Activated CD4-positive, alpha-beta T cell treated with anti-CD3 and anti-CD28 coated beads, Interleukin-2, amount 10 ng/mL, durations not matched to agents 7 days and 5 days (primary cell): ENCODE measurements at regions not wholly inside any gene's neighbourhood (a gene's known extent, or its start where the extent isn't known, plus 50 kb on each side); places are given as distances from the start of the nearest gene placed in this dataset.
A peak's percentile ranks its signal among the peaks of the same experiment; 100 is the strongest.

Experiments
- CTCF ChIA-PET: fragments of 350-600 bp; sonication (Branson Sonifier 250); formaldehyde crosslinking; loops from one replicate; lab custom pipeline; 2021; ENCODE audit warnings: antibody characterized with exemption; lab: Charles Lee
- POLR2A ChIA-PET: fragments of 350-600 bp; sonication (Branson Sonifier 250); formaldehyde crosslinking; loops from one replicate; lab custom pipeline; 2021; ENCODE audit warnings: antibody characterized with exemption; lab: Charles Lee
- DNase-seq: peaks from one replicate; pipeline ENCODE4 v3.0.0-alpha.2; 2020
- H3K27ac Mint-ChIP-seq: one replicate; pipeline ENCODE4 v1.8.0; 2021; ENCODE audit warnings: mild to moderate bottlenecking, moderate library complexity, mixed read lengths
- H3K27me3 Mint-ChIP-seq: one replicate; pipeline ENCODE4 v1.8.0; 2021; ENCODE audit warnings: mixed read lengths
- H3K36me3 Mint-ChIP-seq: one replicate; pipeline ENCODE4 v1.8.0; 2021; ENCODE audit warnings: low read depth, mixed read lengths
- H3K4me1 Mint-ChIP-seq: one replicate; pipeline ENCODE4 v1.8.0; 2021; ENCODE audit warnings: mixed read lengths
- H3K4me3 Mint-ChIP-seq: one replicate; pipeline ENCODE4 v1.8.0; 2021; ENCODE audit warnings: mild to moderate bottlenecking, moderate library complexity, mixed read lengths
- H3K9me3 Mint-ChIP-seq: one replicate; pipeline ENCODE4 v1.8.0; 2021; ENCODE audit warnings: mixed read lengths

DNA sequence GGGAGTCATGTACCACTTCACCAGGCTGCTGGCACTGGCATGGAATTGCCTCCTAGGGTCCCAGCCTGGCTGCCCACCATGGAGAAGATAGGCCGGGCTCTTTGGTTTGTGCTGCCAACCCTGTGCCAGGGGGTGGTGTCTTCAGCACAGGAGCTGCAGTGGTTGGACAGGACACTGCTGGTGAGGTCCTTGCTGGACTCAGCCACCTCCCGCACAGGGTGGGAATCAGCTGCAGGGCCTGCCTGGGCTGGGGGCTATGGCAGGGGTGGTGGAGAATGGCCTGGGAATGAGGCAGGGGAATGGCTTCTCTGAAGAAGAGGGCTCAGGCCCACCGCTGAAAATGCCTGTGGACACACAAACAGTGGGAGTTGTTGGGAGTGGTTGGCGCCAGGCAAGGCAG, 70.6 kb upstream of the CAPRIN2 start:
- Mint-ChIP-seq H3K4me3 (no peak overlapping the region), H3K27ac (no peak overlapping the region), H3K9me3 (no peaks in the 10 kb centered on the region), H3K27me3 (peaks cover 30% of the 10 kb centered on the region), H3K36me3 (no peaks in the 10 kb centered on the region), H3K4me1 (peaks cover 17% of the 10 kb centered on the region)
- POLR2A ChIA-PET, result no interaction called here
- no peak for DNase-seq
- CTCF ChIA-PET, result interaction anchor here (1.5 kb wide), 1 partner anchor 23 kb away, joined by 4 read pairs; no protein-coding TSS in a partner anchor

DNA sequence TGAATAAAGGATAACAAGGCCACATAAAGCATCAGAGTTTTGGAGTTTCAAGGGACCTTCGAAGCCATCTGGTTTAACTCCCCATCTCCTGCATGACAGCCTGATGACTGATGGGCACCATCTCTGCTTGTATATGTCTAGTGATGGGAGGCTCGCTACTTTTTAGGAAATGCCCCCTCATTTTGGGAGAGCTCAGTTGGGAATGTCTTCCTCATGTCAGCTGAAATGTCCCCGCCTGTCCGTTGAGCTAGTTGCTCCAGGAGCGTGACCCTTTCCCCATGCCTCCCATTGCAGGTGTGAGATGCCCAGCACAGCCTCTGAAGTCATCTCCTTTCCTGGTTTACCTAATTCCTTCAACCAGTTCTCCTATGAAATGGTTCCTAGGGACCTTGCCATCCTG, 69.6 kb upstream of the CAPRIN2 start:
- Mint-ChIP-seq H3K9me3 (no peaks in the 10 kb centered on the region), H3K4me3 (no peak overlapping the region), H3K27ac (no peak overlapping the region), H3K27me3 (peaks cover 39% of the 10 kb centered on the region), H3K36me3 (no peaks in the 10 kb centered on the region), H3K4me1 (peaks cover 17% of the 10 kb centered on the region)
- no peak for DNase-seq
- ChIA-PET POLR2A (no interaction called here), CTCF (interaction anchor here (1.5 kb wide), 1 partner anchor 22 kb away, joined by 4 read pairs; no protein-coding TSS in a partner anchor)

DNA sequence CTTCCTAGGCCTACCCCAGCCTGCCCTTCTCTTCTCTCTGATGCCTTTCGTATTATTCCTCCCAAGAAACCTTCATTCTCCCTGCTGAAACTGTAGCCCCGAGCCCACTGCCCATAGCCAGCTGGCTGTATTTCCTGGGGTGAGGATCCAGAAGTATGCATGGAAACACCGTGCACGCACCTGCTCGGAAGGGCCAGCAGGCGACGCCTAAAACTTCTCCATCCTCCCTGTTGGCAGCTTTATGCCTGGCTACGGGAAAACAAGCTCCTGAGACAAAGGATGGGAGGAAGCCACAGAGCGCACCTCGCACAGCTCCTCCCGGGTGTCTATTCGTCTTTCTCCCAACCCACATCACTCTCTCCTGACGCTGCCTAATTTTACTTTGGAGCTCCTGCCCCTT, 69.0 kb upstream of the CAPRIN2 start:
- DNase-seq, result no peak
- ChIA-PET CTCF (interaction anchor here (1.5 kb wide), 1 partner anchor 21 kb away, joined by 4 read pairs; no protein-coding TSS in a partner anchor), POLR2A (no interaction called here)
- Mint-ChIP-seq H3K27me3 (peaks cover 44% of the 10 kb centered on the region), H3K36me3 (no peaks in the 10 kb centered on the region), H3K9me3 (no peaks in the 10 kb centered on the region), H3K4me1 (peaks cover 17% of the 10 kb centered on the region), H3K27ac (no peak overlapping the region), H3K4me3 (no peak overlapping the region)

DNA sequence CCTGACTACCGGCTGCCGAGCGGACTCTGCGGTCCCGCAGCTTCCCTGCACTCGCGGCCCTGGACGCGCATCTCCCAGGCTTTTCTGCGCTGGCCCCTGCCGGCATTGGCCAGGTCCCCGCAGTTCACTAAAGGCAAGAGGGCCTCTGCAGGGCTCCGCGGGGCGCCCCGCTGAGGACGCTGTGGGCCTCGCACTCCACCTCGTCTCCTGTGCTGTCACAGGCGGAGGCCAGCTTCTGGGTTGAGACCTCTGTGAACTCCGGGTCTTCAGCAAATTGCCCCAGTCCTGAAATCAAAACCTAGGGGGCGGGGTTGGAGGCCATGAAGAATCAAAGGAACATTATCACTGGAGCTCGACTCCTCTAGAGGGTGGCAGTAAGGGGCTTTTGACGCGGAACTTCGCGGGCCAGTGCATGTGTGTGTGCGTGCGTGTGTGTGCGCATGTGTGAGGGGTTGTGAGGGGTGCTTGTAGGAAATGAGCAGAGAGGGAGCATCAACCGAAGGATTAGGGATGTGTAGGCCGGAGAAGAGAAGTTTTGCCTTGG, 68.5 kb upstream of the CAPRIN2 start:
- peak overlapping the region; percentile 69 for H3K4me3 Mint-ChIP-seq
- no peaks in the 10 kb centered on the region for H3K36me3 Mint-ChIP-seq
- no peaks in the 10 kb centered on the region for H3K9me3 Mint-ChIP-seq
- no peak overlapping the region for H3K27ac Mint-ChIP-seq
- CTCF ChIA-PET, result interaction anchor here (1.2 kb wide), 1 partner anchor 25 kb away, joined by 4 read pairs; no protein-coding TSS in a partner anchor
- peaks cover 49% of the 10 kb centered on the region for H3K27me3 Mint-ChIP-seq
- POLR2A ChIA-PET, result no interaction called here
- DNase-seq, result peak; percentile 20
- peaks cover 17% of the 10 kb centered on the region for H3K4me1 Mint-ChIP-seq

DNA sequence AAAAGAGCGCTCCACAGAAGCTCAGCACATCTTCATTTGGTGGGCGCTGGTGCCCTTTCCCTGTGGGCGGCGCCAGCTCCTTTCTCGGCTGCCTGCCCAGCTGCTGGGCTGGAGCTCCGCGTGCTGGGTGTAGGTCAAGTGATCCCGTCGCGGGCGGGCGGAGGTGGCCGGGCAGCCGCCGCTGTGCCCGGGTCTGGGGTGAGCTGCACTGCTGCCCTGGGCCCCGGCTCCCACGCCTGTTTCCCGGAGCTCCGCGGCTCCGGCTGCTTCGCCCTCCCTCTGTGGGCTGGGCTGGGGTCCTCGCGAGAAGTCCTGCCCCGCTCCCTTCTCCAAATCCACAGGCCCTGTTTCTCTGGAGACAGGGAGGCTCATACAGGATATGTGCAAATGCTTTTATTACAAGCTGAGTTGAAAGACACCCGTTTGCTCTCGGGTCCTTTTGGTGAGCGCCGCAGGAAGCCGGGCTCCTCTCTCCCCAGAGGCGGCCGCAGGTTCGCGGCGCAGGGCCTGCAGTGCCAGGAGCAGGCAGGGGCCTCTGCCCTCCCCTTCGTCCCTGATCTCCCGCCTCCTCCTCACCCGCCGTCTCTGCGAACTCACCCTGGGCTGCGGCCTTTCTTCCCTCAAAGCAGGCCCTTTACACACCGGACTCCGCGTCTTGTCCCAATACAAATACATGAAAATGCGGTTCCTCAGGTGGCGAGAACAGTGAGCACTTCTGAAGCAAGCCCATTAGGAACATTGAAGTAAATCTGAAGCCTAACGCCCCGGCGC, 67.8 kb upstream of the CAPRIN2 start:
- ChIA-PET CTCF (interaction anchor here (0.6 to 1.2 kb wide), 3 partner anchors 25 to 169 kb away, joined by 3 to 4 read pairs (median 4); no protein-coding TSS in a partner anchor), POLR2A (interaction anchor here (0.6 kb wide), 1 partner anchor 738 kb away, joined by 3 read pairs; no protein-coding TSS in a partner anchor)
- Mint-ChIP-seq H3K9me3 (no peaks in the 10 kb centered on the region), H3K36me3 (no peaks in the 10 kb centered on the region), H3K27ac (no peak overlapping the region), H3K27me3 (peaks cover 52% of the 10 kb centered on the region), H3K4me3 (peak overlapping the region; percentile 69), H3K4me1 (peaks cover 17% of the 10 kb centered on the region)
- peak; percentile 35 for DNase-seq

DNA sequence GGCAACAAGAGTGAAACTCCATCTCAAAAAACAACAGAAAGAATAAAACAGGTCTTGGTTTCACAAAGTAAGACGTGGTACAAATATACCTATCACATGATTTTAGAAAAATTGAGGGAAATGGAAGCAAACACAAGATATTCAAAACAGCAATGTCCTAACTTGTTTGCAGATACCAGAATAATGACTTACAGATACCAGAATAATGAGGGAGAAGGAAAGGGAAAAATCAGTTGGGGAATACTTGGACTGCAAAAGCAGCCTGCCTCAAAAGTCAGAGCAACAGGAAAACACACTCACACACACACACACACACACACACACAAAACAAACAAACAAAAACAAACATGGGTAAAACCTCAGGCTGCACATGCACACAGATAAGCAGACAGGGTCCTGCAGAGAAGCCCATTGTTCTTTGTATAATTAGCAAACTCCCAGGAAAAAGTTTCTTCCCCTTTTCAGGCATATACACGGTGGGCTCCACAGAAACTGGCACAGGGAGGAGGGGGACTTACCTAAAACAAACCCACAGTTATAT, 65.7 kb upstream of the CAPRIN2 start:
- POLR2A ChIA-PET, result no interaction called here
- Mint-ChIP-seq H3K36me3 (no peaks in the 10 kb centered on the region), H3K27me3 (peaks cover 60% of the 10 kb centered on the region), H3K4me1 (peaks cover 17% of the 10 kb centered on the region), H3K4me3 (no peak overlapping the region), H3K9me3 (no peaks in the 10 kb centered on the region), H3K27ac (no peak overlapping the region)
- DNase-seq, result no peak
- CTCF ChIA-PET, result no interaction called here

DNA sequence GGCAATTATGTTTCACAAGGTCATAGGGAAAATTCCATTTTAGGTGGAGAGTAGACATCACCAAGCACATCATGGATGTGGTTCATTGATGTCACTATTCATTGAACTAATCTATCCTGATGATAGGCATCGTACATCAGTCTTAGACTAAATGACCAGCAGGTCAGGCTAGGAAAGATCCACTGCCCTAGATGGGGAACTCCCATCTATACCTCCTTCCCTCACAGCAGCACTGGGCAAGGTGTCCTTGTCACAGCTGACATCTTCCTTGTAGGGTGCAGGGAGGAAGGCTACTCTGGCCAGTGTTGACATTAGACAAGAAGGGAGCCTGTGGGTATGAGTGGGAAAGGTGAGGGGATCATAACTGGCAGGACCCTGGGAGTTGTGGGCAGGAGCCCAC, 63.8 kb upstream of the CAPRIN2 start:
- H3K4me3 Mint-ChIP-seq, result no peak overlapping the region
- H3K9me3 Mint-ChIP-seq, result no peaks in the 10 kb centered on the region
- no peaks in the 10 kb centered on the region for H3K36me3 Mint-ChIP-seq
- POLR2A ChIA-PET, result no interaction called here
- H3K27ac Mint-ChIP-seq, result no peak overlapping the region
- CTCF ChIA-PET, result no interaction called here
- peaks cover 59% of the 10 kb centered on the region for H3K27me3 Mint-ChIP-seq
- DNase-seq, result no peak
- H3K4me1 Mint-ChIP-seq, result peaks cover 14% of the 10 kb centered on the region

DNA sequence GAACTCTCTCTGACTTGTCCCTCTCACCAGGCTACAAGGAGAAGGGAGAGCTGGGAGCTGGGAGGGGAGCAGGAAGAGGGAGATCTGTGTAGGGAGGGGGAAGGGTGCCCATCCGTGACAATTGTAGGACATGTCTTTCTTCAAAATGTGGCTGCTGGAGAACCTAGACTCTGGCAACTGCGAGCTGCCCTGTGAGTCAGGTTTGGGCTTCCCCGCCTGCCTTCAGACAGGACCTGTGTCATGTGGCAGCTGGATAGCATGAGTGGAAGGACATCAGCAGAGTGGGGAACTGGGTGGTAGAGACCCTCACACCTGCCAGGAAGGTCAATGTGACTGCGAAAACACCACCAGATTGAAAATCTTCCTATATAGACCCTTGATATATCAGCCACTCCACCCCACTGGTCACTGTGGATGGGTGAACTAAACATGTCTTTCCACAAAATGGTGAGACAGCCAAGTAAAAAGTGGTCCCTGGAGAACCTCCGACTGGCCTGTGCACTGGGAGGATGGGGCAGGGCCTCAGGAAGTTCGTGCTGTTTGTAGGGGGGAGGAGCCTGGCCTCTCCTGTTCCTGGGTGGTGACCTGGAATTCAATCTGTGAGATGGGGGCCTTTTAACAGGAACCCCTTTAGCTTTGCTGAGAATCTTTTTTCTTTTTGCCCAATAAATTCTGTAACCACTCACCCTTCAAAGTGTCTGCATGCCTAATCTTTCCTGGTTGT, 62.2 kb upstream of the CAPRIN2 start:
- Mint-ChIP-seq H3K9me3 (no peaks in the 10 kb centered on the region), H3K4me1 (peaks cover 3% of the 10 kb centered on the region), H3K27ac (no peak overlapping the region), H3K36me3 (no peaks in the 10 kb centered on the region), H3K4me3 (no peak overlapping the region), H3K27me3 (peaks cover 62% of the 10 kb centered on the region)
- DNase-seq, result no peak
- ChIA-PET POLR2A (no interaction called here), CTCF (interaction anchor here (1.5 kb wide), 1 partner anchor 10 kb away, joined by 3 read pairs; no protein-coding TSS in a partner anchor)

DNA sequence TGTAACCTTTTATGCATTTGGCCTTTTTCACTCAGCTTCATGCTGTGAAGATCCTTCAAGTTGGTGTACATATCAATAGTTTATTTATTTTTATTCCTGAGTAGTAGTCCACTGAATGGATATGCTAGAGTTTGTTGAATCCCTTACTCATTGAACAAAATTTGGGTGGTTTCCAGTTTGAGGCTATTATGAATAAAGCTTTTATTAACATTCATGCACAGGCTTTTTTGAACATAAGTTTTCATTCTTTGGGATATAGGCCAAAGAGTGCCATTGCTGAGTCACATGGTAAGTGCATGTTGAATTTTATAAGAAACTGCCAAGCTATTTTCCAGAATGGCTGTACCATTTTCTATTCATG, 59.5 kb upstream of the CAPRIN2 start:
- Mint-ChIP-seq H3K4me3 (no peak overlapping the region), H3K4me1 (no peaks in the 10 kb centered on the region), H3K36me3 (no peaks in the 10 kb centered on the region), H3K9me3 (no peaks in the 10 kb centered on the region), H3K27me3 (peaks cover 51% of the 10 kb centered on the region), H3K27ac (no peak overlapping the region)
- no peak for DNase-seq
- POLR2A ChIA-PET, result no interaction called here
- CTCF ChIA-PET, result interaction anchor here (0.6 kb wide), 1 partner anchor 356 kb away, joined by 3 read pairs; no protein-coding TSS in a partner anchor

DNA sequence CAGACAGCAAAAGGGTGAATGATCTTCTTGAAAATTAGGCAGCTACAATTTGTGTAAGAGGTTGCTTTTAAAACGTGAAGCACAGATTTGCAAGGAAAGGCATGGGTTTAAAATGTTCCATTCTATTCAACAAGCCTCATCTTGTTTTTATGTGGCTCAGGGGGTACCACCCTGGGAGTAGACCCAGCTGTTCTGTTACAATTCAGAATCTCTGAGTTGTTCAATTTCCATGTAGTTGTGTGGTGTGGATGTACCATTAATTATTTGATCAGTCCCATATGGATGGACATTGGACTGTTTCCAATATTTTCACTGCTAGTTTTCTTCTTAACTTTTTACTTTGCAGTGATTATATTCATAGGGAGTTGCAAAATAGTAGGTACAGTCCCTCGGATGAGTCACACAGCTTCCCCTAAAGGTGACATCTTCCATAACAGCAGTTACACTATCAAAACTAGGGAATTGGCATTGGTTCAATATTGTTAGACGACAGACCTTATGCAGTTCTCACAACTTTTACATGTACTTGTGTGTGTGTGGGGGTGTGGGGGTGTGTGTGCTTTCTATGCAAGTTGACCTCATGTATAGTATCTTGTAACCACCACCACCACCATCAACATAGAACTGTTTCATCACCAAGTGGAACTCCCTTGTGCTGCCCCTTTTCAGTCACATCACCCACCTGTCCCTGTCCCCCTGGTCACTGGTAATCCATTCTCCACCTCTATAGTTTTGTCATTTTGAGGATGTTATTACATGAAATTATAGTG, 59.0 kb upstream of the CAPRIN2 start:
- CTCF ChIA-PET, result interaction anchor here (0.6 kb wide), 1 partner anchor 356 kb away, joined by 3 read pairs; no protein-coding TSS in a partner anchor
- no peaks in the 10 kb centered on the region for H3K36me3 Mint-ChIP-seq
- H3K4me1 Mint-ChIP-seq, result no peaks in the 10 kb centered on the region
- no peak for DNase-seq
- no peaks in the 10 kb centered on the region for H3K9me3 Mint-ChIP-seq
- POLR2A ChIA-PET, result no interaction called here
- no peak overlapping the region for H3K27ac Mint-ChIP-seq
- H3K4me3 Mint-ChIP-seq, result no peak overlapping the region
- peaks cover 48% of the 10 kb centered on the region for H3K27me3 Mint-ChIP-seq

DNA sequence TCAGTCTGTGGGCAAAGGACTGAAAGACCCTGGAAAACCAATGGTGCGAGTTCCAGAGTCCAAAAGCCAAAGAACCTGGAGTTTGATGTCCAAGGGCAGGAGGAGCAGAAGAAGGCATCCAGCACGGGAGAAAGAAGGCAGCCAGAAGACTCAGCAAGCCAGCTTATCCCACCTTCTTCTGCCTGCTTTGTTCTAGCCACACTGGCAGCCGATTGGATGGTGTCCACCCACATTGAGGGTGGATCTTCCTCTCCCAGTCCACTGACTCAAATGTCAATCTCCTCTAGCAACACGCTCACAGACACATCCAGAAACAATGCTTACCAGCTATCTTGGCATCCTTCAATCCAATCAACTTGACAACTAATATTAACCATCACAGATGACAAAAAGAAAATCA, 57.2 kb upstream of the CAPRIN2 start:
- no peaks in the 10 kb centered on the region for H3K9me3 Mint-ChIP-seq
- H3K27me3 Mint-ChIP-seq, result peaks cover 49% of the 10 kb centered on the region
- ChIA-PET POLR2A (no interaction called here), CTCF (interaction anchor here (0.7 to 1.3 kb wide), 2 partner anchors 151 to 347 kb away, joined by 3 to 4 read pairs; no protein-coding TSS in a partner anchor)
- no peak overlapping the region for H3K27ac Mint-ChIP-seq
- no peak for DNase-seq
- no peak overlapping the region for H3K4me3 Mint-ChIP-seq
- no peaks in the 10 kb centered on the region for H3K36me3 Mint-ChIP-seq
- H3K4me1 Mint-ChIP-seq, result no peaks in the 10 kb centered on the region

DNA sequence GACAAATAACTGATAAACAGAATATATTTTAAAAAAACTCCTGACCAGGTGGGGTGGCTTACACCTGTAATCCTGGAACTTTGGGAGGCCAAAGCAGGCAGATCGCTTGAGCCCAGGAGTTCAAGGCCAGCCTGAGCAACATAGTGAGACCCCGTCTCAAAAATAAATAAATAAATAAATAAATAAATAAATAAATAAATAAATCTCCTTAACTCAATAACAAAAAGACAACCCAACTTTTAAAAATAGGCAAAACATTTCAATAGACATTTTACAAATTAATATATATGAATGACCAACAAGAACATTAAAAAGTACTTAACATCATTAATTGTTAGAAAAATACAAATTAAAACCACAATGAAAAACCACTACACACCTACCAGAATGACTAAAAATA, 56.2 kb upstream of the CAPRIN2 start:
- Mint-ChIP-seq H3K4me3 (no peak overlapping the region), H3K4me1 (no peaks in the 10 kb centered on the region)
- CTCF ChIA-PET, result no interaction called here

More for the DNA sequence above, 56.2 kb upstream of the CAPRIN2 start:
- Mint-ChIP-seq H3K36me3 (no peaks in the 10 kb centered on the region), H3K9me3 (no peaks in the 10 kb centered on the region), H3K27me3 (peaks cover 47% of the 10 kb centered on the region), H3K27ac (no peak overlapping the region)
- no peak for DNase-seq
- POLR2A ChIA-PET, result no interaction called here
